Neuronal stem cell (in vitro differentiated cells): ENCODE measurements at regions not wholly inside any gene's neighbourhood (a gene's known extent, or its start where the extent isn't known, plus 50 kb on each side); places are given as distances from the start of the nearest gene placed in this dataset.

ENCODE experiments used
- DNase-seq: peaks from one replicate; pipeline ENCODE4 v3.0.0-alpha.2; 2013; ENCODE audit warnings: low spot score
- H2AFZ ChIP-seq: one replicate; pipeline ENCODE4 v1.6.1; 2013; ENCODE audit warnings: mild to moderate bottlenecking, low read length, inconsistent platforms
- H2AK5ac ChIP-seq: 2 replicates; pipeline ENCODE4 v1.6.1; 2013; ENCODE audit warnings: low read depth, mild to moderate bottlenecking, inconsistent platforms, low read length, moderate library complexity, mixed read lengths
- H2BK120ac ChIP-seq: 2 replicates; pipeline ENCODE4 v1.6.1; 2013; ENCODE audit warnings: low read depth, mild to moderate bottlenecking, inconsistent platforms, low read length, moderate library complexity, mixed read lengths
- H2BK12ac ChIP-seq: one replicate; pipeline ENCODE4 v1.6.1; 2013; ENCODE audit warnings: low read length, inconsistent platforms
- H2BK15ac ChIP-seq: 2 replicates; pipeline ENCODE4 v1.6.1; 2013; ENCODE audit warnings: mild to moderate bottlenecking, low read length, inconsistent platforms, mixed read lengths
- H2BK5ac ChIP-seq: one replicate; pipeline ENCODE4 v1.6.1; 2013; ENCODE audit warnings: inconsistent platforms, mild to moderate bottlenecking, low read length, moderate library complexity
- H3K14ac ChIP-seq: one replicate; pipeline ENCODE4 v1.6.1; 2013; ENCODE audit warnings: low read length, inconsistent platforms
- H3K18ac ChIP-seq: 2 replicates; pipeline ENCODE4 v1.6.1; 2013; ENCODE audit warnings: low read length, inconsistent platforms
- H3K23ac ChIP-seq: 2 replicates; pipeline ENCODE4 v1.6.1; 2013; ENCODE audit warnings: low read depth, mild to moderate bottlenecking, mixed read lengths, low read length, inconsistent platforms; ENCODE audit not compliant: poor library complexity
- H3K27ac ChIP-seq: replicated peaks from 3 replicates; pipeline ENCODE4 v1.5.1; 2013; ENCODE audit warnings: low read length, inconsistent platforms
- H3K27me3 ChIP-seq, 3 experiments: 2 replicates each; pipeline ENCODE4 v1.6.1; 2013; ENCODE audit warnings: low read length in 3 of 3, mild to moderate bottlenecking in 2 of 3, inconsistent platforms in 1 of 3, low read depth in 1 of 3, mixed read lengths in 1 of 3, moderate library complexity in 1 of 3; ENCODE audit not compliant: control insufficient read depth in 3 of 3, insufficient read depth in 3 of 3
- H3K36me3 ChIP-seq, 2 donors: replicated peaks in 1 of 2; 2 replicates each; pipeline ENCODE4 v1.6.1; 2013; ENCODE audit warnings: low read length in 2 of 2; ENCODE audit not compliant: control insufficient read depth in 2 of 2, insufficient read depth in 2 of 2
- H3K4ac ChIP-seq: 2 replicates; pipeline ENCODE4 v1.6.1; 2013; ENCODE audit warnings: inconsistent platforms, mild to moderate bottlenecking, low read length, moderate library complexity
- H3K4me1 ChIP-seq, 2 donors: 1 replicate in 1 of 2; 2 replicates in 1 of 2; pipeline ENCODE4 v1.6.1; 2013; ENCODE audit warnings: low read length in 2 of 2, low read depth in 1 of 2; ENCODE audit not compliant: control insufficient read depth in 2 of 2, insufficient read depth in 1 of 2
- H3K4me2 ChIP-seq: one replicate; pipeline ENCODE4 v1.6.1; 2013; ENCODE audit warnings: mild to moderate bottlenecking, low read length, inconsistent platforms; ENCODE audit not compliant: insufficient read depth, poor library complexity, severe bottlenecking
- H3K4me3 ChIP-seq, 2 donors: 2 replicates each; pipeline ENCODE4 v1.5.1; 2013; ENCODE audit warnings: low read length in 2 of 2, mild to moderate bottlenecking in 2 of 2, inconsistent platforms in 1 of 2, moderate library complexity in 1 of 2
- H3K79me1 ChIP-seq: one replicate; pipeline ENCODE4 v1.6.1; 2013; ENCODE audit warnings: low read depth, mild to moderate bottlenecking, inconsistent platforms, low read length, moderate library complexity
- H3K9ac ChIP-seq: one replicate; pipeline ENCODE4 v1.6.1; 2013; ENCODE audit warnings: mild to moderate bottlenecking, low read depth, low read length, inconsistent platforms; ENCODE audit not compliant: poor library complexity
- H3K9me3 ChIP-seq, 2 donors: replicated peaks in 1 of 2; 2 replicates each; pipeline versions ENCODE3 to v1.6.1; 2013; ENCODE audit warnings: low read length in 2 of 2, mild to moderate bottlenecking in 2 of 2, inconsistent platforms in 1 of 2, low read depth in 1 of 2, mixed read lengths in 1 of 2, moderate library complexity in 1 of 2; ENCODE audit not compliant: control insufficient read depth in 2 of 2, insufficient read depth in 1 of 2
- H4K8ac ChIP-seq: one replicate; pipeline ENCODE4 v1.6.1; 2013; ENCODE audit warnings: low read depth, mild to moderate bottlenecking, inconsistent platforms, low read length, moderate library complexity
- H4K91ac ChIP-seq: one replicate; pipeline ENCODE4 v1.6.1; 2013; ENCODE audit warnings: low read length, low read depth, mild to moderate bottlenecking, inconsistent platforms; ENCODE audit not compliant: poor library complexity
- WGBS, 2 donors: extraction: QIAGEN DNeasy Blood & Tissue Kit; methylation state at CpG; one replicate each; pipeline ENCODE4 v1.1.7; 2013; ENCODE audit warnings: missing lambda C conversion rate in 2 of 2, mixed read lengths in 1 of 2; ENCODE audit not compliant: insufficient read length in 2 of 2, insufficient replicate concordance in 1 of 2; ENCODE audit errors: extremely low coverage in 2 of 2; 5-methylcytosine and 5-hydroxymethylcytosine counted together

DNA sequence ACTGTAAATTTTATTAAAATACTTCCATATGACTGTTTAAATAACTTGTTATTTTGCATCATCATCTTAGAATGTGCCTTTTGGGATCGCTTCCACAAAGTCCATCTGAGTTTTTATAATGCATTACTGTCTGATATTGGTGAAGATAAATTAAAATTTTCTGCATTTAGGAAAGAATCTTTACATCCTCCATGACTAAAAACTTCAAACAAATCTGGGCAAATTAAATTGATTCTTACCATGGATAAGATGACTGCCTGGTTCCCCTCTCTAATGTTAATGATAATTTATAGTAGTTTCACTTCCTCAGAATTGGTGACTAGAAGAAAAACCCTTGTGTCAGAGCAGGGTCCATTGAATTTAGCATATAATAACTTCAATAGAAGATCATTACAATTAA lies 94.7 kb upstream of the SLC38A4 start:
- Histone ChIP-seq H3K4me3 (no peak overlapping the region), H3K9ac (no peak overlapping the region), H4K8ac (no peak overlapping the region), H2BK120ac (no peak overlapping the region), H3K4ac (no peak overlapping the region), H2BK12ac (no peak overlapping the region), H3K4me1 (peaks cover 0 to 5% of the 10 kb centered on the region in 2 donors), H3K14ac (no peak overlapping the region), H3K27ac (no peak overlapping the region), H2BK15ac (no peak overlapping the region), H2AFZ (no peak overlapping the region), H2AK5ac (no peak overlapping the region), H3K79me1 (no peaks in the 10 kb centered on the region), H2BK5ac (no peak overlapping the region), H3K23ac (no peak overlapping the region), H3K9me3 (no peaks in the 10 kb centered on the region), H4K91ac (no peak overlapping the region), H3K27me3 (no peaks in the 10 kb centered on the region), H3K36me3 (no peaks in the 10 kb centered on the region), H3K4me2 (no peak overlapping the region), H3K18ac (no peak overlapping the region)
- no peak for DNase-seq
- no CpG with 5 or more reads among the region's 1 CpG for WGBS, 2 donors

- no peak overlapping the region for H4K8ac ChIP-seq
- H3K18ac ChIP-seq: no peak overlapping the region
- H2BK12ac ChIP-seq: no peak overlapping the region
- no peak overlapping the region for H3K23ac ChIP-seq
- H2AFZ ChIP-seq: no peak overlapping the region
- no peak overlapping the region for H3K14ac ChIP-seq
- H3K4me3 ChIP-seq: no peak overlapping the region
- no peak overlapping the region for H2BK120ac ChIP-seq
- H3K36me3 ChIP-seq: no peaks in the 10 kb centered on the region
- H3K9ac ChIP-seq: no peak overlapping the region
- no peak for DNase-seq
- H2BK15ac ChIP-seq: no peak overlapping the region
- no peaks in the 10 kb centered on the region for H3K9me3 ChIP-seq
- peaks cover 0 to 5% of the 10 kb centered on the region in 2 donors for H3K4me1 ChIP-seq
- no peak overlapping the region for H4K91ac ChIP-seq
- WGBS, 2 donors: no CpG with 5 or more reads among the region's 3 CpGs
- no peak overlapping the region for H3K4me2 ChIP-seq
- H3K79me1 ChIP-seq: no peaks in the 10 kb centered on the region
- no peak overlapping the region for H3K27ac ChIP-seq
- H3K4ac ChIP-seq: no peak overlapping the region
- H2AK5ac ChIP-seq: no peak overlapping the region
- no peaks in the 10 kb centered on the region for H3K27me3 ChIP-seq
- H2BK5ac ChIP-seq: no peak overlapping the region
Observed at GRCh38 chr12:46921048-46921763, 95.4 kb upstream of the SLC38A4 start.

- H2AK5ac ChIP-seq: no peak overlapping the region
- H3K9me3 ChIP-seq: no peaks in the 10 kb centered on the region
- H4K8ac ChIP-seq: no peak overlapping the region
- no peak overlapping the region for H3K4me2 ChIP-seq
- no peak overlapping the region for H2BK120ac ChIP-seq
- no peak for DNase-seq
- H3K23ac ChIP-seq: no peak overlapping the region
- no peak overlapping the region for H4K91ac ChIP-seq
- H3K18ac ChIP-seq: no peak overlapping the region
- WGBS, 2 donors: no CpG with 5 or more reads among the region's 1 CpG
- no peak overlapping the region for H3K4me3 ChIP-seq
- H2BK15ac ChIP-seq: no peak overlapping the region
- H2BK5ac ChIP-seq: no peak overlapping the region
- no peaks in the 10 kb centered on the region for H3K79me1 ChIP-seq
- H2AFZ ChIP-seq: no peak overlapping the region
- H2BK12ac ChIP-seq: no peak overlapping the region
- H3K9ac ChIP-seq: no peak overlapping the region
- H3K27me3 ChIP-seq: no peaks in the 10 kb centered on the region
- no peak overlapping the region for H3K14ac ChIP-seq
- no peak overlapping the region for H3K27ac ChIP-seq
- H3K36me3 ChIP-seq: no peaks in the 10 kb centered on the region
- H3K4ac ChIP-seq: no peak overlapping the region
- peaks cover 0 to 5% of the 10 kb centered on the region in 2 donors for H3K4me1 ChIP-seq
Observed at GRCh38 chr12:46921764-46922133, 96.0 kb upstream of the SLC38A4 start.

DNA sequence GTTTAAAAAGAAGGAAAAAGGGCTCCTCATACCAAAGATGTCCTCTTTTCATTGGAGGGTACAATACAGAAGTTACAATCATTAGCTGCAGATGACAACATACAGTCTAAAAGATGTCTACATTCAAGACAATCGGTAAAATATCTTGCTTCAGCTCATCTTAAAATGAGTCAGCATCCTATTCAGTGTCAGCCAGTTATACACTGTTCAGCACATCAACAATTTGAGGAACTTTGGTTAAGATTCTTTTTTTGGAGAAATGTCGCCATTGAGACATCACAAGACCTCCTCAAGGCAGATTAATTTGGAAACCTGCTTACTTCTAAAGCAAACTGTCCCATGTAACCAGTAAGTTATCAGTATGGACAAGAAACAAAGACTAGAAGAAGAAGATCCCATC lies 100.7 kb upstream of the SLC38A4 start:
- Histone ChIP-seq H2AK5ac (no peak overlapping the region), H2AFZ (no peak overlapping the region), H4K91ac (no peak overlapping the region), H3K14ac (no peak overlapping the region), H3K4me2 (no peak overlapping the region), H3K36me3 (no peaks in the 10 kb centered on the region), H3K18ac (no peak overlapping the region), H3K27ac (no peak overlapping the region), H3K23ac (no peak overlapping the region), H3K4me3 (no peak overlapping the region), H3K27me3 (no peaks in the 10 kb centered on the region), H4K8ac (no peak overlapping the region), H2BK15ac (no peak overlapping the region), H3K9ac (no peak overlapping the region), H2BK12ac (no peak overlapping the region), H3K4me1 (peaks cover 0 to 2% of the 10 kb centered on the region in 2 donors), H3K79me1 (no peaks in the 10 kb centered on the region), H3K4ac (no peak overlapping the region), H3K9me3 (peaks cover 0 to 1% of the 10 kb centered on the region in 2 donors), H2BK5ac (no peak overlapping the region), H2BK120ac (no peak overlapping the region)
- WGBS, 2 donors: no CpG with 5 or more reads among the region's 2 CpGs
- DNase-seq: no peak
